Activated CD8-positive, alpha-beta memory T cell treated with anti-CD3 and anti-CD28 coated beads, Interleukin-2, amount 10 ng/mL, durations not matched to agents 7 days and 5 days (primary cell): ENCODE measurements at regions not wholly inside any gene's neighbourhood (a gene's known extent, or its start where the extent isn't known, plus 50 kb on each side); places are given as distances from the start of the nearest gene placed in this dataset.

ENCODE experiments used
- ATAC-seq: fragments of 150-1000 bp; cut with Tn5 transposase; one replicate; pipeline ENCODE4 v1.10.0; 2021; ENCODE audit warnings: moderate library complexity
- CTCF ChIA-PET: fragments of 350-600 bp; sonication (Branson Sonifier 250); formaldehyde crosslinking; loops from one replicate; lab custom pipeline; 2021; ENCODE audit warnings: antibody characterized with exemption; lab: Charles Lee
- DNase-seq: peaks from one replicate; pipeline ENCODE4 v3.0.0-alpha.2; 2020
- H3K27ac Mint-ChIP-seq: one replicate; pipeline ENCODE4 v1.8.0; 2021; ENCODE audit warnings: mild to moderate bottlenecking, mixed read lengths
- H3K27me3 Mint-ChIP-seq: one replicate; pipeline ENCODE4 v1.8.0; 2021; ENCODE audit warnings: mixed read lengths
- H3K36me3 Mint-ChIP-seq: one replicate; pipeline ENCODE4 v1.8.0; 2021; ENCODE audit warnings: mild to moderate bottlenecking, mixed read lengths
- H3K4me1 Mint-ChIP-seq: one replicate; pipeline ENCODE4 v1.8.0; 2021; ENCODE audit warnings: mixed read lengths
- H3K4me3 Mint-ChIP-seq: one replicate; pipeline ENCODE4 v1.8.0; 2021; ENCODE audit warnings: mild to moderate bottlenecking, moderate library complexity, mixed read lengths
- H3K9me3 Mint-ChIP-seq: one replicate; pipeline ENCODE4 v1.8.0; 2022; ENCODE audit warnings: low read depth, mixed read lengths

GRCh38 chr15:62824111-62825015, 218.2 kb upstream of the TPM1 start:
- ATAC-seq (no peak), DNase-seq (no peak)
- CTCF ChIA-PET = no interaction called here
- no peaks in the 10 kb centered on the region for H3K9me3 Mint-ChIP-seq
- H3K27ac Mint-ChIP-seq = no peak overlapping the region
- H3K4me1 Mint-ChIP-seq = no peaks in the 10 kb centered on the region
- no peak overlapping the region for H3K4me3 Mint-ChIP-seq
- peaks cover 11% of the 10 kb centered on the region for H3K27me3 Mint-ChIP-seq
- no peaks in the 10 kb centered on the region for H3K36me3 Mint-ChIP-seq

- CTCF ChIA-PET = no interaction called here
- peaks cover 6% of the 10 kb centered on the region for H3K27me3 Mint-ChIP-seq
- ATAC-seq = no peak
- H3K4me1 Mint-ChIP-seq = no peaks in the 10 kb centered on the region
- no peaks in the 10 kb centered on the region for H3K36me3 Mint-ChIP-seq
- no peak overlapping the region for H3K27ac Mint-ChIP-seq
- no peak for DNase-seq
- H3K4me3 Mint-ChIP-seq = no peak overlapping the region
- H3K9me3 Mint-ChIP-seq = no peaks in the 10 kb centered on the region
Observed at GRCh38 chr15:62825191-62825590, 217.4 kb upstream of the TPM1 start.

DNA sequence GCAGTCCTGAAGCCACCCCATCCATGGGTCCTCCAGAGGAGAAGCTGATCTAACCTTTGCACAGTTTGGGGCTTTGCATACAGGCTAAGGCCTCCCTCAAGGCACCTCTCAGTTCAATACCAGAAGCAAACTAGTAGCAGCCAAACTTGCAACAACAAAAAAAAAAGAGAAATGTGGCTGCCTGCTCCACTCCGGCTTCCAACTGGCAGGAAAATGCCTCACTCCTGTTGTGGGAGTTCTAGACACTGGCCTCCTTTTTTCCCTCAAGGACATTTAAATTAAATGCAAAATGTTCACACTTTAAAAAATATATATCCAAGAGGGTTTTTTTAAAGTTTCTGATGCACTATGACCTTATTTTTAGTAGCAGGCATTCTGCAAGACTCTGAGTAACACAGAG, 216.0 kb upstream of the TPM1 start:
- no peaks in the 10 kb centered on the region for H3K27me3 Mint-ChIP-seq

GRCh38 chr15:62828364-62828763, 214.2 kb upstream of the TPM1 start:
- ATAC-seq (no peak), DNase-seq (no peak)
- no peaks in the 10 kb centered on the region for H3K4me1 Mint-ChIP-seq
- H3K27ac Mint-ChIP-seq = no peak overlapping the region
- H3K36me3 Mint-ChIP-seq = no peaks in the 10 kb centered on the region
- H3K4me3 Mint-ChIP-seq = no peak overlapping the region
- H3K9me3 Mint-ChIP-seq = no peaks in the 10 kb centered on the region
- CTCF ChIA-PET = no interaction called here
- H3K27me3 Mint-ChIP-seq = no peaks in the 10 kb centered on the region

More for the DNA sequence above, 216.0 kb upstream of the TPM1 start:
- no peak for ATAC-seq
- Mint-ChIP-seq H3K4me1 (no peaks in the 10 kb centered on the region), H3K4me3 (no peak overlapping the region), H3K27ac (no peak overlapping the region), H3K36me3 (no peaks in the 10 kb centered on the region), H3K9me3 (no peaks in the 10 kb centered on the region)
- CTCF ChIA-PET = no interaction called here
- no peak for DNase-seq

- no peaks in the 10 kb centered on the region for H3K4me1 Mint-ChIP-seq
- H3K36me3 Mint-ChIP-seq = no peaks in the 10 kb centered on the region
- ATAC-seq (no peak), DNase-seq (no peak)
- CTCF ChIA-PET = no interaction called here
- H3K4me3 Mint-ChIP-seq = no peak overlapping the region
- H3K27me3 Mint-ChIP-seq = no peaks in the 10 kb centered on the region
- H3K9me3 Mint-ChIP-seq = no peaks in the 10 kb centered on the region
- H3K27ac Mint-ChIP-seq = no peak overlapping the region
Observed at GRCh38 chr15:62832231-62832630, 210.3 kb upstream of the TPM1 start.

DNA sequence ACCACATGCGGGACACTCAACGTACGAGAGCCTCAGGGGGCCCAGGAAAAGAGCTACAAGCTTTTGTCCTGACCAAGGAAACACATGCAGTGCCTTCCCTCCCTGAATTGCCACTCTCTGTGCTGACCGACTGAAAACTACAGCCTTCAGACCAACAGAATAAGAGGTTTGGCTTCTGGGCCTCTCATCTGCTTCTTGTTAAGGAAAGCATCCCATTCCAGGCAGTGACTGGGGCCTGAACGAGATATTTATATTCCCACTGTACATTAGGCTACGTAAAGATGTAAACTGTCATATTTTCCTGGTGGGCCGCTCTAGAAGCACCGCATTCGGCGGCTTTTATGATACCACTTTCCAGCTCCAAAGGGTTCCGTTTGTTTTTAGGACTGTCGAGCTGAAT, 208.9 kb upstream of the TPM1 start:
- Mint-ChIP-seq H3K27me3 (no peaks in the 10 kb centered on the region), H3K4me1 (no peaks in the 10 kb centered on the region), H3K36me3 (no peaks in the 10 kb centered on the region), H3K9me3 (no peaks in the 10 kb centered on the region), H3K27ac (no peak overlapping the region), H3K4me3 (no peak overlapping the region)
- DNase-seq = no peak
- CTCF ChIA-PET = no interaction called here
- ATAC-seq = no peak

DNA sequence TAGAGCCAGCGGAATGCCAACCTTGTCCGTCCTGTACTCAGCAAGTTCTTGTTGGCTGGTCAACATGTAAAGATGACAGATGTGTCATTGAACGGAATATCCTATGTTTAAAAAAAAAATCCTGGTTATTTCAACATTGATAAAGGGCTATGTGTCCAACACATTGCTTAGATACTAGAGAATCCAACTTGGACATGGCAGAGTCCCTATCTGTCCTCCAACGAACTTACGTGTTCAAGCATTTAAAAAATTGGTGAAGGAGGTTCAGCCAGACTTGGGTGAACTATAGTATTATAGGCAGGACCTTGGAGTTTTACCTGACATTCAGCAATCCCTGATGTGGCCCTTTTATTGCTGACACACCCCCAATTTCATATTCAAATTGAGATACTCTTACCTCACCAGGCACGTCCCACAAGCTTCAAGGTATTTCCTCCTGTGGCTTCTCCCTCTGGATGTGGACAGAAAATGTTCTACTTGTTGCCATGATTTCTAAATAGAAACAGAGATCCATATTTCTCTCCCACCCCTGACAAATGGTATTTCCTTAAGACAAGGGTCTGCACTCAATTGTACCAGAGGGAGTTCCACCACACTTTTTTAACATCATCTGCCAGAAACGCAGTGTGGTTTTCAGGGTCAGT, 207.7 kb upstream of the TPM1 start:
- no peaks in the 10 kb centered on the region for H3K27me3 Mint-ChIP-seq
- H3K9me3 Mint-ChIP-seq = no peaks in the 10 kb centered on the region
- CTCF ChIA-PET = no interaction called here
- no peaks in the 10 kb centered on the region for H3K4me1 Mint-ChIP-seq
- no peak for DNase-seq
- H3K27ac Mint-ChIP-seq = no peak overlapping the region
- no peaks in the 10 kb centered on the region for H3K36me3 Mint-ChIP-seq
- ATAC-seq = no peak
- H3K4me3 Mint-ChIP-seq = no peak overlapping the region

DNA sequence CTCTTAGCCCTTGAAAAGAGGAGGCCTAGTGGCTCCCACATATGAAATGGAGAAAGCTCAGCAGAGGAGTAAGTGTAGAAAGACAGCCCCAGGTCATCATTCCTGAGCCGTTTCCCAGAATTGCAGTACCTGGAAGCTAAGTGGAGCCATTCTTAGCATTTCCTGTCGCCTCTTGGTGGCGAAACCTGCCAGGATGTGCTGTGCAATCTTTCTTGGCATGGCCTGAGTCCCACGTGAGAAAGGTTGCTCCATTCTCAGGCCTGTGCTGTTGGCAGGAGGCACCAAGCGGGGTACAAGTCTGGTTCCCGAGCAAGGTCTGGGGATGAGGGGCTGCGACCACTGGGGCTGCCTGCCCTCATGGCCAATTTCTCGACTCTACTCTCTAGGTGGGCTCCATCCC, 207.2 kb upstream of the TPM1 start:
- ATAC-seq = no peak
- DNase-seq = no peak
- Mint-ChIP-seq H3K27me3 (no peaks in the 10 kb centered on the region), H3K36me3 (no peaks in the 10 kb centered on the region), H3K4me3 (no peak overlapping the region), H3K9me3 (no peaks in the 10 kb centered on the region), H3K4me1 (no peaks in the 10 kb centered on the region), H3K27ac (no peak overlapping the region)
- CTCF ChIA-PET = no interaction called here

- no peaks in the 10 kb centered on the region for H3K9me3 Mint-ChIP-seq
- no peaks in the 10 kb centered on the region for H3K4me1 Mint-ChIP-seq
- no peaks in the 10 kb centered on the region for H3K27me3 Mint-ChIP-seq
- DNase-seq = no peak
- no peak overlapping the region for H3K4me3 Mint-ChIP-seq
- H3K36me3 Mint-ChIP-seq = no peaks in the 10 kb centered on the region
- no peak for ATAC-seq
- no peak overlapping the region for H3K27ac Mint-ChIP-seq
- CTCF ChIA-PET = no interaction called here
Observed at GRCh38 chr15:62835762-62836161, 206.8 kb upstream of the TPM1 start.

DNA sequence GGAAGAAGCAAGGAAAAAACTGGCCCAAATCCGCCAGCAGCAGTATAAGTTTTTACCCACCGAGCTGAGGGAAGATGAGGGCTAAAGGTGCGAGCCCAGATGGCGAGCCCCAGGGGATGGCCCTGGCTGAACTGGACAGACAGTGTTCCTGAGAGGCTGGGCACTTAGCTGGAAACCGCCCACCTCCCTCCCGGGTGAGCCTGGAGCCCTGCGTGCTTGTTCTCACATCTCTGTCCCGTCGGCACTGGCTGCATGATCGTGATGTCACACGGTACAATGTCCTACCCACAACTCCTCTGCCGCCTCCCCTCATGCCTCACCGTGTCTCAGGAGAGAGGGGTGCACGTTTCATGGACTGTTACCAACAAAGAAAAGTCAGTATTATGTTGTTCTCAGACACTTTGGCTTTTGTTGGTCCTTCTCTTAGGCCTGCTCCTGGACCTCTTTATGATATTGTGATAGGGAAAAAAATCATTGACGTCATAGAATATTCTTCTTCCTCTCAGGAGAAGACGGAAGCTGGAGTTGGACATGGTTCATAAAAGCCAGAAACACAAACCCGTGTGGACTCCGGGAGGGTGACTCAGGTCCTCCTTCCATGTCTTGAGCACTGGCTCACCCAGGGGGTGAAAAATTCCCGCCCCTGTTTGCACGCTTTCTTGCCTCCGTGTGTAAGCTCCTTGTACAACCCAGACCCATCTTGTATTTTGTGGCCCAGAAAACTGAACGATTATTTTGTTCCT, 201.8 kb upstream of the TPM1 start:
- Mint-ChIP-seq H3K36me3 (no peaks in the 10 kb centered on the region), H3K4me1 (no peaks in the 10 kb centered on the region), H3K9me3 (no peaks in the 10 kb centered on the region), H3K27ac (no peak overlapping the region), H3K27me3 (peaks cover 2% of the 10 kb centered on the region), H3K4me3 (no peak overlapping the region)
- ATAC-seq = no peak
- DNase-seq = no peak
- CTCF ChIA-PET = no interaction called here

DNA sequence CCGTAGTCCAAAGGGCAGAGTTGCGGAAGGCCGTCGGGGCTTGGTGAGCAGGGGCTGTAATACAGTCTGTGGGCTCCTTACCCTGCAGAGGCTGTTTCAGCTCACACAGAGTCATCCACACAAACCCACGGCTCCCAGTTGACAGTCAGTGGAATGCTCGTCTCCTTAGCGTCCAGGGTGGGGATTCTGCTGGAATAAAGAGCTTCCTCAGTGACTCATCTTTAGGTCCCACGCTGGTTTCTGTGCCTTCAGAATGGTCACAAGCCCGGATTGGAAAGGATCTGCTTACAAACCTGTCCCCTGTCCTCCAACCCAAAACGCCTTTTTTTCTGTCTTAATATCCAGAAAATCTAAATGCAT, 201.3 kb upstream of the TPM1 start:
- CTCF ChIA-PET = no interaction called here
- Mint-ChIP-seq H3K4me1 (no peaks in the 10 kb centered on the region), H3K27ac (no peak overlapping the region), H3K27me3 (peaks cover 2% of the 10 kb centered on the region), H3K36me3 (no peaks in the 10 kb centered on the region), H3K4me3 (no peak overlapping the region), H3K9me3 (no peaks in the 10 kb centered on the region)
- no peak for DNase-seq
- ATAC-seq = no peak

GRCh38 chr15:62841891-62842559, 200.5 kb upstream of the TPM1 start:
- CTCF ChIA-PET = no interaction called here
- ATAC-seq (no peak), DNase-seq (no peak)
- Mint-ChIP-seq H3K27me3 (peaks cover 2% of the 10 kb centered on the region), H3K27ac (no peak overlapping the region), H3K4me3 (no peak overlapping the region), H3K4me1 (no peaks in the 10 kb centered on the region), H3K9me3 (no peaks in the 10 kb centered on the region), H3K36me3 (no peaks in the 10 kb centered on the region)

- H3K36me3 Mint-ChIP-seq = no peaks in the 10 kb centered on the region
- DNase-seq = no peak
- CTCF ChIA-PET = interaction anchor here (1.7 kb wide), 1 partner anchor 250 kb away, joined by 5 read pairs; no protein-coding TSS in a partner anchor
- H3K9me3 Mint-ChIP-seq = no peaks in the 10 kb centered on the region
- no peak overlapping the region for H3K4me3 Mint-ChIP-seq
- no peak for ATAC-seq
- no peak overlapping the region for H3K27ac Mint-ChIP-seq
- peaks cover 8% of the 10 kb centered on the region for H3K27me3 Mint-ChIP-seq
- no peaks in the 10 kb centered on the region for H3K4me1 Mint-ChIP-seq
Observed at GRCh38 chr15:62843311-62843710, 199.2 kb upstream of the TPM1 start.
